ENCODE measurements at regions not wholly inside any gene's neighbourhood (a gene's known extent, or its start where the extent isn't known, plus 50 kb on each side); places are given as distances from the start of the nearest gene placed in this dataset.

- DNase-seq, result peak; percentile 69
Observed at GRCh38 chr18:37778417-37779165, 213.0 kb upstream of the CELF4 start.

GRCh38 chr18:37769826-37770225, 204.2 kb upstream of the CELF4 start:
- no peak for DNase-seq

GRCh38 chr18:37764541-37765288, 199.1 kb upstream of the CELF4 start:
- no peak for DNase-seq

GRCh38 chr18:37762076-37762621, 196.6 kb upstream of the CELF4 start:
- DNase-seq, result no peak

- DNase-seq, result no peak
Observed at GRCh38 chr18:37754141-37754540, 188.5 kb upstream of the CELF4 start.

GRCh38 chr18:37742436-37742835, 176.8 kb upstream of the CELF4 start:
- DNase-seq, result peak; percentile 61

GRCh38 chr18:37741032-37741623, 175.5 kb upstream of the CELF4 start:
- DNase-seq, result no peak

- DNase-seq, result no peak
Observed at GRCh38 chr18:37734406-37734805, 168.8 kb upstream of the CELF4 start.

- no peak for DNase-seq
Observed at GRCh38 chr18:37729716-37730115, 164.1 kb upstream of the CELF4 start.

- DNase-seq, result no peak
Observed at GRCh38 chr18:37724206-37724605, 158.6 kb upstream of the CELF4 start.

- DNase-seq, result no peak
Observed at GRCh38 chr18:37721544-37722522, 156.2 kb upstream of the CELF4 start.

GRCh38 chr18:37720663-37721062, 155.1 kb upstream of the CELF4 start:
- no peak for DNase-seq

- no peak for DNase-seq
Observed at GRCh38 chr18:37717656-37718055, 152.1 kb upstream of the CELF4 start.

GRCh38 chr18:37717098-37717497, 151.5 kb upstream of the CELF4 start:
- no peak for DNase-seq

GRCh38 chr18:37716106-37716735, 150.6 kb upstream of the CELF4 start:
- DNase-seq, result no peak

- no peak for DNase-seq
Observed at GRCh38 chr18:37714691-37715090, 149.1 kb upstream of the CELF4 start.

GRCh38 chr18:37712776-37713175, 147.2 kb upstream of the CELF4 start:
- no peak for DNase-seq

GRCh38 chr18:37711766-37712505, 146.3 kb upstream of the CELF4 start:
- no peak for DNase-seq

GRCh38 chr18:37710726-37711125, 145.1 kb upstream of the CELF4 start:
- peak; percentile 80 for DNase-seq

GRCh38 chr18:37709740-37710139, 144.1 kb upstream of the CELF4 start:
- DNase-seq, result no peak

GRCh38 chr18:37705016-37705415, 139.4 kb upstream of the CELF4 start:
- no peak for DNase-seq
